GM12865 (cell line): ENCODE measurements at regions not wholly inside any gene's neighbourhood (a gene's known extent, or its start where the extent isn't known, plus 50 kb on each side); places are given as distances from the start of the nearest gene placed in this dataset.
"Not testable (repeated sequence)": the region's sequence is repeated elsewhere in the genome, so short reads cannot be mapped to it uniquely, and the experiment has no call there.

Source experiments
- DNase-seq: peaks from one replicate; pipeline ENCODE4 v3.0.0; 2010; ENCODE audit warnings: low read depth
- H3K4me3 ChIP-seq: 2 replicates; pipeline ENCODE4 v1.5.1; 2011; ENCODE audit warnings: mild to moderate bottlenecking, low read depth, low read length, control low read depth
- CTCF ChIP-seq: IDR thresholded peaks from 2 replicates; pipeline ENCODE4 v1.5.1; 2011; ENCODE audit warnings: low read length, control low read depth, low read depth, inconsistent platforms; ENCODE audit not compliant: insufficient read depth; ENCODE audit errors: missing control alignments

GRCh38 chr16:52117171-52117570, 429.8 kb downstream of the TOX3 start:
- TF ChIP-seq CTCF: no peak
- H3K4me3 ChIP-seq: no peak overlapping the region

GRCh38 chr16:52114379-52114778, 432.6 kb downstream of the TOX3 start:
- TF ChIP-seq CTCF: no peak
- no peak for DNase-seq
- no peak overlapping the region for H3K4me3 ChIP-seq

More at GRCh38 chr16:52117171-52117570, 429.8 kb downstream of the TOX3 start:
- DNase-seq: no peak

- no peak overlapping the region for H3K4me3 ChIP-seq
- no peak for TF ChIP-seq CTCF
- no peak for DNase-seq
Measured at GRCh38 chr16:52113533-52114183, 433.3 kb downstream of the TOX3 start.

GRCh38 chr16:52104993-52105392, 441.9 kb downstream of the TOX3 start:
- not testable (repeated sequence) for DNase-seq, H3K4me3 ChIP-seq

- DNase-seq: no peak
- TF ChIP-seq CTCF: no peak
Measured at GRCh38 chr16:52103791-52104190, 443.2 kb downstream of the TOX3 start.

GRCh38 chr16:52101246-52101645, 445.7 kb downstream of the TOX3 start:
- DNase-seq: no peak
- TF ChIP-seq CTCF: no peak
- H3K4me3 ChIP-seq: no peak overlapping the region

More at GRCh38 chr16:52103791-52104190, 443.2 kb downstream of the TOX3 start:
- no peak overlapping the region for H3K4me3 ChIP-seq

GRCh38 chr16:52099382-52099781, 447.6 kb downstream of the TOX3 start:
- no peak overlapping the region for H3K4me3 ChIP-seq
- no peak for TF ChIP-seq CTCF
- DNase-seq: no peak
